WTC11 (cell line): ENCODE measurements at regions not wholly inside any gene's neighbourhood (a gene's known extent, or its start where the extent isn't known, plus 50 kb on each side); places are given as distances from the start of the nearest gene placed in this dataset.

ENCODE experiments used
- ATAC-seq: fragments of 200-7000 bp; cut with Tn5 transposase; 2 replicates; pipeline ENCODE4 v1.10.0; 2021; ENCODE audit warnings: mild to moderate bottlenecking, moderate library complexity
- CTCF ChIA-PET: fragments of 300-600 bp; sonication (Branson Sonifier 250); formaldehyde crosslinking; loops from one replicate; lab custom pipeline; 2021; ENCODE audit warnings: antibody characterized with exemption; lab: Charles Lee
- POLR2A ChIA-PET: fragments of 350-600 bp; sonication (Branson Sonifier 250); formaldehyde crosslinking; loops from one replicate; lab custom pipeline; 2021; ENCODE audit warnings: antibody characterized with exemption; lab: Charles Lee
- DNase-seq: peaks from one replicate; pipeline ENCODE4 v3.0.0; 2021; ENCODE audit warnings: low spot score
- H3K27ac Mint-ChIP-seq: 2 replicates; pipeline ENCODE4 v1.8.0; 2021; ENCODE audit warnings: mixed read lengths
- H3K27me3 Mint-ChIP-seq: 2 replicates; pipeline ENCODE4 v1.8.0; 2021; ENCODE audit warnings: low read depth, mild to moderate bottlenecking, moderate library complexity, mixed read lengths
- H3K36me3 Mint-ChIP-seq: 2 replicates; pipeline ENCODE4 v1.8.0; 2021; ENCODE audit warnings: mixed read lengths
- H3K4me1 Mint-ChIP-seq: 2 replicates; pipeline ENCODE4 v1.8.0; 2022; ENCODE audit warnings: mixed read lengths
- H3K4me3 Mint-ChIP-seq: 2 replicates; pipeline ENCODE4 v1.8.0; 2021; ENCODE audit warnings: mild to moderate bottlenecking, moderate library complexity, mixed read lengths
- H3K9me3 Mint-ChIP-seq: 2 replicates; pipeline ENCODE4 v1.8.0; 2021; ENCODE audit warnings: mixed read lengths
- CBFB ChIP-seq: sonication (generic); formaldehyde crosslinking; IDR thresholded peaks from 2 replicates; pipeline ENCODE4 v1.8.1; 2022; ENCODE audit warnings: mild to moderate bottlenecking, low read depth, missing genetic modification reagents
- CREB1 ChIP-seq: sonication (generic); formaldehyde crosslinking; IDR thresholded peaks from 2 replicates; pipeline ENCODE4 v1.8.0; 2023; ENCODE audit warnings: mild to moderate bottlenecking, missing genetic modification reagents
- CREM ChIP-seq: sonication (generic); formaldehyde crosslinking; IDR thresholded peaks from 2 replicates; pipeline ENCODE4 v1.8.1; 2022; ENCODE audit warnings: mild to moderate bottlenecking, missing genetic modification reagents, moderate library complexity
- ESRRA ChIP-seq: sonication (generic); formaldehyde crosslinking; IDR thresholded peaks from 2 replicates; pipeline ENCODE4 v1.8.1; 2022; ENCODE audit warnings: mild to moderate bottlenecking, missing genetic modification reagents, borderline replicate concordance
- FOXP1 ChIP-seq: sonication (generic); formaldehyde crosslinking; IDR thresholded peaks from 2 replicates; pipeline ENCODE4 v1.8.0; 2022; ENCODE audit warnings: missing genetic modification reagents, mild to moderate bottlenecking, moderate library complexity, borderline replicate concordance
- IRF2 ChIP-seq: sonication (generic); formaldehyde crosslinking; IDR thresholded peaks from 2 replicates; pipeline ENCODE4 v1.8.0; 2022; ENCODE audit warnings: low read depth, missing genetic modification reagents, borderline replicate concordance
- MYBL2 ChIP-seq: sonication (generic); formaldehyde crosslinking; IDR thresholded peaks from 2 replicates; pipeline ENCODE4 v1.8.1; 2023; ENCODE audit warnings: mild to moderate bottlenecking, moderate library complexity, missing genetic modification reagents
- NFATC4 ChIP-seq: fragments of 250-450 bp; sonication (Bioruptor Pico); IDR thresholded peaks from 2 replicates; pipeline ENCODE4 v1.9.0; 2021; ENCODE audit warnings: mild to moderate bottlenecking
- PRRX2 ChIP-seq: fragments of 250-450 bp; sonication (Bioruptor Pico); IDR thresholded peaks from 2 replicates; pipeline ENCODE4 v1.8.0; 2021; ENCODE audit warnings: mild to moderate bottlenecking
- SP1 ChIP-seq: sonication (generic); formaldehyde crosslinking; conservative IDR thresholded peaks from 2 replicates; pipeline ENCODE4 v1.8.1; 2022; ENCODE audit warnings: missing genetic modification reagents
- ZNF121 ChIP-seq: sonication (generic); formaldehyde crosslinking; IDR thresholded peaks from 2 replicates; pipeline ENCODE4 v1.8.0; 2023; ENCODE audit warnings: missing genetic modification reagents
- ZNF138 ChIP-seq: sonication (generic); formaldehyde crosslinking; conservative IDR thresholded peaks from 2 replicates; pipeline ENCODE4 v1.8.1; 2022; ENCODE audit warnings: mild to moderate bottlenecking, moderate library complexity, missing genetic modification reagents
- ZNF396 ChIP-seq: fragments of 250-450 bp; sonication (Bioruptor Pico); IDR thresholded peaks from 2 replicates; pipeline ENCODE4 v1.8.0; 2021; ENCODE audit warnings: mild to moderate bottlenecking, moderate library complexity, borderline replicate concordance
- ZNF416 ChIP-seq: fragments of 250-450 bp; sonication (Bioruptor Pico); IDR thresholded peaks from 2 replicates; pipeline ENCODE4 v1.9.0; 2021; ENCODE audit warnings: mild to moderate bottlenecking, inconsistent platforms
- TF ChIP-seq, protein P1 (sequence below): fragments of 250-450 bp; sonication (Bioruptor Pico); IDR thresholded peaks from 2 replicates; pipeline ENCODE4 v1.9.0; 2021; ENCODE audit warnings: mild to moderate bottlenecking, borderline replicate concordance
- TF ChIP-seq, protein P2 (sequence below): sonication (generic); formaldehyde crosslinking; IDR thresholded peaks from 2 replicates; pipeline ENCODE4 v1.8.1; 2023; ENCODE audit warnings: mild to moderate bottlenecking, missing genetic modification reagents, borderline replicate concordance
- TF ChIP-seq, protein P3 (sequence below): sonication (generic); formaldehyde crosslinking; IDR thresholded peaks from 2 replicates; pipeline ENCODE4 v1.8.0; 2022; ENCODE audit warnings: mild to moderate bottlenecking, missing genetic modification reagents
- TF ChIP-seq, protein P4 (sequence below): fragments of 250-450 bp; sonication (Bioruptor Pico); conservative IDR thresholded peaks from 2 replicates; pipeline ENCODE4 v1.9.0; 2021; ENCODE audit warnings: mild to moderate bottlenecking

DNA sequence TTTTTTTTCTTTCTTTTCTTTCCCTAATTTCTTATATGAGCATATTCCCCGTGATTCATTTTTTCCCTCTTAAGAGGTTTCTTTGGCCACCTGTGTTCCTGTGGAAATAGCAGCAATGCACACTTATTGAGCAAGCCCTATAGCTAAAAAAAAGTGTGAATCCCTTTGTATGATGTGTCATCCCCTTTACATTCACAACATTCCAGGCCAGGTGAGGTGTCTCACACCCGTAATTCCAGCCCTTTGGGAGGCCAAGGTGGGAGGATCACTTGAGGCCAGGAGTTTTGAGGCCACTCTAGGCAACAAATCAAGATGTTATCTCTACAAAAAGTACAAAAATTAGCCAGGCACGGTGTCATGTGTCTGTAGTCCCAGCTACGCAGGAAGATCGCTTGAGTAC, 700.4 kb upstream of the TBX3 start:
- DNase-seq: no peak
- Mint-ChIP-seq H3K27ac (no peak overlapping the region), H3K36me3 (no peaks in the 10 kb centered on the region), H3K4me1 (peaks cover 20% of the 10 kb centered on the region), H3K27me3 (no peaks in the 10 kb centered on the region), H3K9me3 (no peaks in the 10 kb centered on the region), H3K4me3 (no peak overlapping the region)
- CTCF ChIA-PET: no interaction called here
- TF ChIP-seq ZNF416 (CRISPR knock-in tag): no peak
- TF ChIP-seq ZNF396 (CRISPR knock-in tag): no peak
- TF ChIP-seq IRF2 (CRISPR knock-in tag): no peak
- TF ChIP-seq NFATC4 (CRISPR knock-in tag): no peak
- no peak for TF ChIP-seq ZNF138
- TF ChIP-seq ZNF121 (CRISPR knock-in tag): no peak
- TF ChIP-seq, protein P1, sequence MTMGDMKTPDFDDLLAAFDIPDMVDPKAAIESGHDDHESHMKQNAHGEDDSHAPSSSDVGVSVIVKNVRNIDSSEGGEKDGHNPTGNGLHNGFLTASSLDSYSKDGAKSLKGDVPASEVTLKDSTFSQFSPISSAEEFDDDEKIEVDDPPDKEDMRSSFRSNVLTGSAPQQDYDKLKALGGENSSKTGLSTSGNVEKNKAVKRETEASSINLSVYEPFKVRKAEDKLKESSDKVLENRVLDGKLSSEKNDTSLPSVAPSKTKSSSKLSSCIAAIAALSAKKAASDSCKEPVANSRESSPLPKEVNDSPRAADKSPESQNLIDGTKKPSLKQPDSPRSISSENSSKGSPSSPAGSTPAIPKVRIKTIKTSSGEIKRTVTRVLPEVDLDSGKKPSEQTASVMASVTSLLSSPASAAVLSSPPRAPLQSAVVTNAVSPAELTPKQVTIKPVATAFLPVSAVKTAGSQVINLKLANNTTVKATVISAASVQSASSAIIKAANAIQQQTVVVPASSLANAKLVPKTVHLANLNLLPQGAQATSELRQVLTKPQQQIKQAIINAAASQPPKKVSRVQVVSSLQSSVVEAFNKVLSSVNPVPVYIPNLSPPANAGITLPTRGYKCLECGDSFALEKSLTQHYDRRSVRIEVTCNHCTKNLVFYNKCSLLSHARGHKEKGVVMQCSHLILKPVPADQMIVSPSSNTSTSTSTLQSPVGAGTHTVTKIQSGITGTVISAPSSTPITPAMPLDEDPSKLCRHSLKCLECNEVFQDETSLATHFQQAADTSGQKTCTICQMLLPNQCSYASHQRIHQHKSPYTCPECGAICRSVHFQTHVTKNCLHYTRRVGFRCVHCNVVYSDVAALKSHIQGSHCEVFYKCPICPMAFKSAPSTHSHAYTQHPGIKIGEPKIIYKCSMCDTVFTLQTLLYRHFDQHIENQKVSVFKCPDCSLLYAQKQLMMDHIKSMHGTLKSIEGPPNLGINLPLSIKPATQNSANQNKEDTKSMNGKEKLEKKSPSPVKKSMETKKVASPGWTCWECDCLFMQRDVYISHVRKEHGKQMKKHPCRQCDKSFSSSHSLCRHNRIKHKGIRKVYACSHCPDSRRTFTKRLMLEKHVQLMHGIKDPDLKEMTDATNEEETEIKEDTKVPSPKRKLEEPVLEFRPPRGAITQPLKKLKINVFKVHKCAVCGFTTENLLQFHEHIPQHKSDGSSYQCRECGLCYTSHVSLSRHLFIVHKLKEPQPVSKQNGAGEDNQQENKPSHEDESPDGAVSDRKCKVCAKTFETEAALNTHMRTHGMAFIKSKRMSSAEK: no peak
- no peak for TF ChIP-seq SP1 (CRISPR knock-in tag)
- TF ChIP-seq CREM (CRISPR knock-in tag): no peak
- TF ChIP-seq PRRX2: no peak
- TF ChIP-seq MYBL2 (CRISPR knock-in tag): no peak
- TF ChIP-seq, protein P2, sequence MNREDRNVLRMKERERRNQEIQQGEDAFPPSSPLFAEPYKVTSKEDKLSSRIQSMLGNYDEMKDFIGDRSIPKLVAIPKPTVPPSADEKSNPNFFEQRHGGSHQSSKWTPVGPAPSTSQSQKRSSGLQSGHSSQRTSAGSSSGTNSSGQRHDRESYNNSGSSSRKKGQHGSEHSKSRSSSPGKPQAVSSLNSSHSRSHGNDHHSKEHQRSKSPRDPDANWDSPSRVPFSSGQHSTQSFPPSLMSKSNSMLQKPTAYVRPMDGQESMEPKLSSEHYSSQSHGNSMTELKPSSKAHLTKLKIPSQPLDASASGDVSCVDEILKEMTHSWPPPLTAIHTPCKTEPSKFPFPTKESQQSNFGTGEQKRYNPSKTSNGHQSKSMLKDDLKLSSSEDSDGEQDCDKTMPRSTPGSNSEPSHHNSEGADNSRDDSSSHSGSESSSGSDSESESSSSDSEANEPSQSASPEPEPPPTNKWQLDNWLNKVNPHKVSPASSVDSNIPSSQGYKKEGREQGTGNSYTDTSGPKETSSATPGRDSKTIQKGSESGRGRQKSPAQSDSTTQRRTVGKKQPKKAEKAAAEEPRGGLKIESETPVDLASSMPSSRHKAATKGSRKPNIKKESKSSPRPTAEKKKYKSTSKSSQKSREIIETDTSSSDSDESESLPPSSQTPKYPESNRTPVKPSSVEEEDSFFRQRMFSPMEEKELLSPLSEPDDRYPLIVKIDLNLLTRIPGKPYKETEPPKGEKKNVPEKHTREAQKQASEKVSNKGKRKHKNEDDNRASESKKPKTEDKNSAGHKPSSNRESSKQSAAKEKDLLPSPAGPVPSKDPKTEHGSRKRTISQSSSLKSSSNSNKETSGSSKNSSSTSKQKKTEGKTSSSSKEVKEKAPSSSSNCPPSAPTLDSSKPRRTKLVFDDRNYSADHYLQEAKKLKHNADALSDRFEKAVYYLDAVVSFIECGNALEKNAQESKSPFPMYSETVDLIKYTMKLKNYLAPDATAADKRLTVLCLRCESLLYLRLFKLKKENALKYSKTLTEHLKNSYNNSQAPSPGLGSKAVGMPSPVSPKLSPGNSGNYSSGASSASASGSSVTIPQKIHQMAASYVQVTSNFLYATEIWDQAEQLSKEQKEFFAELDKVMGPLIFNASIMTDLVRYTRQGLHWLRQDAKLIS: no peak
- no peak for TF ChIP-seq FOXP1 (CRISPR knock-in tag)
- TF ChIP-seq ESRRA (CRISPR knock-in tag): no peak
- TF ChIP-seq, protein P3, sequence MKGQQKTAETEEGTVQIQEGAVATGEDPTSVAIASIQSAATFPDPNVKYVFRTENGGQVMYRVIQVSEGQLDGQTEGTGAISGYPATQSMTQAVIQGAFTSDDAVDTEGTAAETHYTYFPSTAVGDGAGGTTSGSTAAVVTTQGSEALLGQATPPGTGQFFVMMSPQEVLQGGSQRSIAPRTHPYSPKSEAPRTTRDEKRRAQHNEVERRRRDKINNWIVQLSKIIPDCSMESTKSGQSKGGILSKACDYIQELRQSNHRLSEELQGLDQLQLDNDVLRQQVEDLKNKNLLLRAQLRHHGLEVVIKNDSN (CRISPR knock-in tag): no peak
- TF ChIP-seq, protein P4, sequence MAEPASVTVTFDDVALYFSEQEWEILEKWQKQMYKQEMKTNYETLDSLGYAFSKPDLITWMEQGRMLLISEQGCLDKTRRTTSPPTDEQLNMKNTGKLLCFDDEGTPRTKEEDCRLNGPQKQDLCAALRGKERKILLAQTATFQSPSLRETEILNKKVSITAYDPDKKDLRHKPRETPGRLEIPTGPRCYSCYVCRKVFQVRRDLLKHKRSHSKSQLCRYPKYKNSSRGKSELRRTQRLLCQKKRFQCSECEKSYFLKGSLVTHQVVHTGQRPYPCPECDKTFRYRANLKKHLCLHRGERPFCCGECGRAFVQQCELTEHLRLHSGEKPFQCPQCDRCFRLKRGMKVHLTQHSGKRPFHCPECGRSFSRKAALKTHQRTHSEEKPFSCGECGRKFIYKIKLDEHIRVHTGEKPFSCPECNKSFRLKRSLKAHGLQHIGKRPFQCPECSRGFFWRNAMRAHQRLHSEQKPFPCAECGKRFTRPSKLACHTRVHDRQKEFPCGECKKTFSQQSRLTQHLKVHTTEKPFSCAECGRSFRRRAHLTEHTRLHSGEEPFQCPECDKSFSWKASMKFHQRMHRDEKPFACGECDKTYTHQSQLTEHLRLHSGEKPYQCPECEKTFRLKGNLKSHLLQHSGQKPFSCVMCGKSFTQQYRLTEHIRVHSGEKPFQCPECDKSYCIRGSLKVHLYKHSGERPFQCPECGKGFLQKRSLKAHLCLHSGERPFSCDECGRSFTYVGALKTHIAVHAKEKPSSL: no peak
- TF ChIP-seq CBFB (CRISPR knock-in tag): no peak
- TF ChIP-seq CREB1: no peak
- ATAC-seq: no peak
- POLR2A ChIA-PET: no interaction called here
